GM12878 (cell line): ENCODE measurements at regions not wholly inside any gene's neighbourhood (a gene's known extent, or its start where the extent isn't known, plus 50 kb on each side); places are given as distances from the start of the nearest gene placed in this dataset.

Experiments
- ATAC-seq: fragments of 200-7000 bp; cut with Tn5 transposase; 3 replicates; pipeline ENCODE4 v1.9.1; 2020; ENCODE audit warnings: mild to moderate bottlenecking, moderate library complexity
- BruUV-seq: library from RNA; stranded (reverse); fragments of 400-500 nt; replicated peaks from 2 replicates; lab custom pipeline; 2021; lab: Mats Ljungman, UMichigan
- CTCF ChIA-PET: fragments of 300-600 bp; sonication (Branson Sonifier 250); formaldehyde crosslinking; extraction: SDS; loops from one replicate; lab custom pipeline; 2021; ENCODE audit warnings: inconsistent platforms; lab: Yijun Ruan, JAX
- POLR2A ChIA-PET: fragments of 350-600 bp; formaldehyde crosslinking; extraction: SDS; loops from one replicate; lab custom pipeline; 2021; ENCODE audit warnings: inconsistent platforms; lab: Charles Lee
- RAD21 ChIA-PET: fragments of 300-600 bp; sonication (Branson Sonifier 250); formaldehyde crosslinking; loops from one replicate; lab custom pipeline; 2023; ENCODE audit warnings: antibody characterized with exemption; ENCODE audit not compliant: unreplicated experiment; lab: Charles Lee
- SMC1A ChIA-PET: fragments of 300-600 bp; sonication (Branson Sonifier 250); formaldehyde crosslinking; loops from one replicate; lab custom pipeline; 2023; ENCODE audit not compliant: unreplicated experiment, uncharacterized antibody; lab: Charles Lee
- DNase-seq: peaks from one replicate; pipeline ENCODE4 v3.0.0-alpha.2; 2011; ENCODE audit warnings: low read depth, low spot score
- FAIRE-seq: peaks from 3 replicates; lab custom pipeline; 2011; peaks lifted over from hg19 to GRCh38; lab: Jason Lieb, UNC
- H2AFZ ChIP-seq: 2 replicates; pipeline ENCODE4 v1.6.0; 2011; ENCODE audit warnings: low read depth, low read length, control low read depth; ENCODE audit not compliant: control insufficient read depth
- H3K27ac ChIP-seq: 2 replicates; pipeline ENCODE4 v1.5.1; 2011; ENCODE audit warnings: control low read depth; ENCODE audit not compliant: control insufficient read depth, insufficient read depth
- H3K27me3 ChIP-seq, 2 experiments: replicated peaks in 1 of 2; 2 replicates each; pipeline versions ENCODE4 v1.6.0 to v1.6.1; 2011; ENCODE audit warnings: low read length in 1 of 2; ENCODE audit not compliant: control insufficient read depth in 2 of 2, insufficient read depth in 2 of 2
- H3K36me3 ChIP-seq, 2 experiments: 2 replicates each; pipeline ENCODE4 v1.5.1; 2011; ENCODE audit warnings: low read length in 1 of 2; ENCODE audit not compliant: control insufficient read depth in 2 of 2, insufficient read depth in 2 of 2
- H3K4me1 ChIP-seq: 2 replicates; pipeline ENCODE4 v1.6.1; 2011; ENCODE audit warnings: mild to moderate bottlenecking, low read length, moderate library complexity, mixed read lengths; ENCODE audit not compliant: control insufficient read depth, insufficient read depth
- H3K4me2 ChIP-seq: 2 replicates; pipeline ENCODE4 v1.6.0; 2011; ENCODE audit warnings: control low read depth; ENCODE audit not compliant: control insufficient read depth, insufficient read depth
- H3K4me3 ChIP-seq: fragments of 200-600 bp; sonication (generic); 2 replicates; pipeline ENCODE4 v1.5.1; 2016
- H3K79me2 ChIP-seq: 2 replicates; pipeline ENCODE4 v1.6.0; 2011; ENCODE audit warnings: low read length; ENCODE audit not compliant: control insufficient read depth, insufficient read depth
- H3K9ac ChIP-seq: 2 replicates; pipeline ENCODE4 v1.8.0; 2011; ENCODE audit warnings: low read length, control low read depth, mixed read lengths; ENCODE audit not compliant: control insufficient read depth, insufficient read depth
- H3K9me3 ChIP-seq: replicated peaks from 3 replicates; pipeline ENCODE4 v1.5.1; 2011; ENCODE audit warnings: mild to moderate bottlenecking, low read length; ENCODE audit not compliant: control insufficient read depth, insufficient read depth
- H4K20me1 ChIP-seq: 2 replicates; pipeline ENCODE4 v1.6.0; 2011; ENCODE audit not compliant: control insufficient read depth, insufficient read depth
- CHD4 ChIP-seq: fragments of 200-600 bp; sonication (generic); IDR thresholded peaks from 2 replicates; pipeline ENCODE4 v1.6.1; 2016; ENCODE audit warnings: mild to moderate bottlenecking
- CTCF ChIP-seq, 3 experiments: IDR thresholded peaks in 2 of 3; conservative IDR thresholded peaks in 1 of 3; 2 replicates each; pipeline ENCODE4 v1.5.1; 2011; ENCODE audit warnings: low read depth in 3 of 3, low read length in 3 of 3, mild to moderate bottlenecking in 3 of 3, control low read depth in 2 of 3, moderate library complexity in 2 of 3, inconsistent platforms in 1 of 3, mixed read lengths in 1 of 3; ENCODE audit not compliant: control insufficient read depth in 2 of 3, insufficient read depth in 1 of 3; ENCODE audit errors: extremely low read depth in 1 of 3
- EED ChIP-seq: sonication (generic); IDR thresholded peaks from 2 replicates; pipeline ENCODE4 v1.6.1; 2016; ENCODE audit warnings: antibody characterized with exemption, low read depth
- MTA2 ChIP-seq: fragments of 450-650 bp; IDR thresholded peaks from 2 replicates; pipeline ENCODE4 v1.6.1; 2016; ENCODE audit warnings: low read depth, mild to moderate bottlenecking, moderate library complexity
- TCF7 ChIP-seq: IDR thresholded peaks from 2 replicates; pipeline ENCODE4 v1.6.1; 2014; ENCODE audit warnings: antibody characterized with exemption, borderline replicate concordance
- ZNF207 ChIP-seq: fragments of 450-650 bp; IDR thresholded peaks from 2 replicates; pipeline ENCODE4 v1.6.1; 2014; ENCODE audit warnings: antibody characterized with exemption, mild to moderate bottlenecking, borderline replicate concordance
- whole genome bisulfite sequencing: methylation state at CpG from one replicate; pipeline ENCODE4 v1.1.6; 2016; ENCODE audit warnings: low lambda C conversion rate; ENCODE audit not compliant: insufficient replicate concordance, insufficient coverage; ENCODE audit errors: missing lambda C conversion rate; 5-methylcytosine and 5-hydroxymethylcytosine counted together
- in situ Hi-C: fragments of 300-500 bp; cut with MboI; formaldehyde crosslinking; loops from 9 replicates; pipeline ENCODE4 v1.14.3; 2018; ENCODE audit warnings: mixed read lengths
- intact Hi-C: fragments of 100-400 bp; cut with micrococcal nuclease; formaldehyde crosslinking; loops from one replicate; pipeline ENCODE4 v1.14.2; 2022; ENCODE audit not compliant: unreplicated experiment

DNA sequence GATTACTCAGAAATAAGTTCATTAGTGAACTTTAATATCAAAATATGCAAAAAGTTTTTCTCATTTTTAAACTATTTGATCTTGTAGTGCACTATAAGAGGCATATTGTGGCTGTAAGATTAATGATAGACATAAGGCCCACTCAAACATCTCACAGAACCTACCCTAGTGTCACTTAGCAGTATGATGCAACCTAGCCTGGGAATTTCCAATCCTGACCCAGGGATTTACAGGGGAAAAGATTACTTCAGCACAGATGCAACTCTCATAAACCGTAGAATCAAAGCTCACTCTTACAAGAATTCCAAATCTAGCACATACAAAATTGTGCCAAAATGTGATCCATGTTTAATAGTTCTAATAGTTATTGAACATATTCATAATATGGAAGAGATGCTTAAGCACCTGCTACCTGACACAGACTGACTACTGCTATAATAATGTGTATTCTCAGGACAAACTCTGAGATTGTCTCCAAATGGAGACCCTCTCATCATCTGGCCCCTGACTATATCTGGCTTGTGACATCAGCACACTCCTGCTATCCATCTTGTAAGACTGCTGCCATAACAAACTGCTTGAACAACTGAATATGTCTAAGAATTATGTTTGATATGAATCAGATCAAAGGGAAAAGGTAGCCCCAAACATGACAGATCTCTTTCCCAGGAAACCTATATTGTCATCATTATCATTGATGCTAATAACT lies 271.9 kb downstream of the PABPC4L start:
- Histone ChIP-seq H2AFZ (no peak overlapping the region), H3K9ac (no peak overlapping the region), H3K9me3 (no peaks in the 10 kb centered on the region), H3K27me3 (no peaks in the 10 kb centered on the region), H3K4me3 (no peak overlapping the region), H3K27ac (no peak overlapping the region), H3K36me3 (no peaks in the 10 kb centered on the region)
- FAIRE-seq, result no peak
- ATAC-seq, result no peak
- no peak for DNase-seq
- in situ Hi-C loops, result no loop called here
- BruUV-seq, result no TSS peak
- CTCF ChIA-PET, result no interaction called here
- no peak for TF ChIP-seq TCF7
- TF ChIP-seq, all 136 proteins: peak for 0
- SMC1A ChIA-PET, result no interaction called here
- RAD21 ChIA-PET, result no interaction called here
- no peaks in the 10 kb centered on the region for H4K20me1 ChIP-seq
- intact Hi-C loops, result no loop called here
- POLR2A ChIA-PET, result no interaction called here
- no peak overlapping the region for H3K4me2 ChIP-seq
- 6% methylated on average over 1 of the region's 1 CpG for WGBS
- no peaks in the 10 kb centered on the region for H3K79me2 ChIP-seq
- no peaks in the 10 kb centered on the region for H3K4me1 ChIP-seq

- Histone ChIP-seq H3K79me2 (no peaks in the 10 kb centered on the region), H3K4me3 (no peak overlapping the region), H3K36me3 (no peaks in the 10 kb centered on the region), H2AFZ (no peak overlapping the region), H3K9me3 (no peaks in the 10 kb centered on the region), H3K27me3 (no peaks in the 10 kb centered on the region), H3K4me2 (no peak overlapping the region), H4K20me1 (no peaks in the 10 kb centered on the region), H3K27ac (no peak overlapping the region), H3K9ac (no peak overlapping the region), H3K4me1 (no peaks in the 10 kb centered on the region)
- 17% methylated on average over 8 of the region's 8 CpGs for WGBS
- intact Hi-C loops (no loop called here), in situ Hi-C loops (no loop called here)
- SMC1A ChIA-PET, result interaction anchor here (0.7 to 0.8 kb wide), 2 partner anchors 18 to 394 kb away, joined by 3 read pairs; no protein-coding TSS in a partner anchor
- RAD21 ChIA-PET, result interaction anchor here (1.1 to 1.5 kb wide), 2 partner anchors 767 to 775 kb away, joined by 3 to 6 read pairs; no protein-coding TSS in a partner anchor
- FAIRE-seq (no peak), ATAC-seq (peak; percentile 44; the same call in 2 of the 3 replicates), DNase-seq (no peak)
- POLR2A ChIA-PET, result no interaction called here
- TF ChIP-seq CTCF (IDR thresholded peaks at IDR 0.05 in 2 of 3, conservative IDR thresholded peaks at IDR 0.05 in 1 of 3; ENCODE audit: control insufficient read depth in 2 of 3, extremely low read depth in 1 of 3, insufficient read depth in 1 of 3, low read depth in 3 of 3, low read length in 3 of 3) (peak in 1 of 3 experiments; percentile 28; a peak in 1 of 6 replicates), MTA2 (no peak), ZNF207 (no peak), CHD4 (no peak), EED (no peak)
- CTCF ChIA-PET, result interaction anchor here (0.9 to 1.5 kb wide), 5 partner anchors 10 to 768 kb away, joined by 5 to 7 read pairs (median 5); no protein-coding TSS in a partner anchor
- BruUV-seq, result no TSS peak
Observed at GRCh38 chr4:133921280-133922195, 280.1 kb downstream of the PABPC4L start.
